Spleen (tissue), 11 donors: ENCODE measurements at regions not wholly inside any gene's neighbourhood (a gene's known extent, or its start where the extent isn't known, plus 50 kb on each side); places are given as distances from the start of the nearest gene placed in this dataset.

ENCODE experiments used
- DNase-seq: peaks from one replicate; pipeline ENCODE4 v3.0.0-alpha.2; 2020
- H3K27ac ChIP-seq, 8 donors: fragments of 200-600 bp; sonication (generic) in 7 of 8; 1 replicate in 4 of 8; 2 replicates in 4 of 8; pipeline versions ENCODE4 v1.5.0 to v1.8.0; 2016 to 2021; ENCODE audit warnings: inconsistent platforms in 4 of 8, mild to moderate bottlenecking in 4 of 8, moderate library complexity in 1 of 8
- H3K27me3 ChIP-seq, 7 donors: fragments of 200-600 bp; sonication (generic) in 6 of 7; replicated peaks in 1 of 7; 1 replicate in 4 of 7; 2 replicates in 3 of 7; pipeline versions ENCODE4 v1.5.0 to v1.8.0; 2016 to 2021; ENCODE audit warnings: inconsistent platforms in 3 of 7, mild to moderate bottlenecking in 1 of 7
- H3K36me3 ChIP-seq, 6 donors: fragments of 200-600 bp; sonication (generic) in 5 of 6; 1 replicate in 4 of 6; 2 replicates in 2 of 6; pipeline versions ENCODE4 v1.5.0 to v1.8.0; 2016 to 2021; ENCODE audit warnings: inconsistent platforms in 2 of 6
- H3K4me1 ChIP-seq, 6 donors: fragments of 200-600 bp; sonication (generic) in 5 of 6; 1 replicate in 3 of 6; 2 replicates in 3 of 6; pipeline versions ENCODE4 v1.5.0 to v1.8.0; 2016 to 2021; ENCODE audit warnings: inconsistent platforms in 3 of 6
- H3K4me3 ChIP-seq, 8 donors: fragments of 200-600 bp; sonication (generic) in 7 of 8; 1 replicate in 4 of 8; 2 replicates in 4 of 8; pipeline versions ENCODE4 v1.5.0 to v1.8.0; 2016 to 2021; ENCODE audit warnings: inconsistent platforms in 4 of 8, mild to moderate bottlenecking in 4 of 8, moderate library complexity in 2 of 8
- H3K9me3 ChIP-seq, 8 donors: fragments of 200-600 bp; sonication (generic) in 7 of 8; 1 replicate in 4 of 8; 2 replicates in 4 of 8; pipeline versions ENCODE4 v1.5.0 to v1.8.0; 2016 to 2021; ENCODE audit warnings: inconsistent platforms in 4 of 8
- CTCF ChIP-seq, 11 experiments: fragments of 200-600 bp in 7 of 11; fragments of 450-650 bp in 4 of 11; sonication (generic) in 4 of 11; IDR thresholded peaks in 8 of 11; conservative IDR thresholded peaks in 3 of 11; 1 replicate in 7 of 11; 2 replicates in 4 of 11; pipeline versions ENCODE4 v1.4.0 to v1.8.0; 2016 to 2021; ENCODE audit warnings: antibody characterized with exemption in 11 of 11, inconsistent platforms in 4 of 11, mild to moderate bottlenecking in 1 of 11
- POLR2A ChIP-seq, 3 donors: fragments of 450-650 bp; IDR thresholded peaks; one replicate each; pipeline ENCODE4 v1.5.1; 2017; ENCODE audit warnings: antibody characterized with exemption in 3 of 3, mild to moderate bottlenecking in 1 of 3
- POLR2AphosphoS5 ChIP-seq, 3 donors: sonication (generic); formaldehyde crosslinking; IDR thresholded peaks; one replicate each; pipeline ENCODE4 v1.5.1; 2017; ENCODE audit warnings: antibody characterized with exemption in 3 of 3
- WGBS, 5 donors: extraction: QIAGEN DNeasy Blood & Tissue Kit in 3 of 5; methylation state at CpG; one replicate each; pipeline versions ENCODE4 v1.1.5 to v1.1.7; 2013 to 2018; 5-methylcytosine and 5-hydroxymethylcytosine counted together
- intact Hi-C: fragments of 100-400 bp; cut with DNase I; formaldehyde crosslinking; loops from one replicate; pipeline ENCODE4 v1.15.0; 2023; ENCODE audit warnings: low total_unique reads
- donor health status: healthy with polysubstance abuse.
- donor health status: DM: no; HTN: no; CAD: no; lungs with moderate emphysema.
- donor health status: DM: no; HTN: no; CAD: no.
- donor health status: Bipolar disorder and iron deficiency.
- donor health status: healthy.
- donor health status: DM: no; HTN: no; CAD: no.
- donor health status: DM: yes; HTN: yes; CAD: no.

GRCh38 chr7:110412614-110413013, 678.3 kb upstream of the LRRN3 start:
- Histone ChIP-seq H3K27me3 (no peaks in the 10 kb centered on the region), H3K27ac (no peak overlapping the region), H3K4me3 (no peak overlapping the region), H3K36me3 (no peaks in the 10 kb centered on the region), H3K4me1 (no peaks in the 10 kb centered on the region), H3K9me3 (peaks cover 0 to 5% (median 0%) of the 10 kb centered on the region in 8 donors)
- WGBS, 5 donors: 58 to 83% (median 63%) methylated on average over 1 of the region's 1 CpG
- intact Hi-C loops: no loop called here
- DNase-seq: no peak
- TF ChIP-seq POLR2A (IDR thresholded peaks at IDR 0.05) (no peak), POLR2AphosphoS5 (IDR thresholded peaks at IDR 0.05) (no peak), CTCF (IDR thresholded peaks at IDR 0.05 in 8 of 11, conservative IDR thresholded peaks at IDR 0.05 in 3 of 11) (no peak)

GRCh38 chr7:110413038-110413437, 677.9 kb upstream of the LRRN3 start:
- no peak overlapping the region for H3K4me3 ChIP-seq
- TF ChIP-seq CTCF (IDR thresholded peaks at IDR 0.05 in 8 of 11, conservative IDR thresholded peaks at IDR 0.05 in 3 of 11) (no peak), POLR2AphosphoS5 (IDR thresholded peaks at IDR 0.05) (no peak), POLR2A (IDR thresholded peaks at IDR 0.05) (no peak)
- peaks cover 0 to 5% (median 0%) of the 10 kb centered on the region in 8 donors for H3K9me3 ChIP-seq
- H3K27ac ChIP-seq: no peak overlapping the region
- H3K36me3 ChIP-seq: no peaks in the 10 kb centered on the region
- H3K4me1 ChIP-seq: no peaks in the 10 kb centered on the region
- no peak for DNase-seq
- intact Hi-C loops: no loop called here
- no peaks in the 10 kb centered on the region for H3K27me3 ChIP-seq

- WGBS, 5 donors: 60 to 79% (median 71%) methylated on average over 2 of the region's 2 CpGs
- no peaks in the 10 kb centered on the region for H3K4me1 ChIP-seq
- intact Hi-C loops: no loop called here
- DNase-seq: no peak
- no peaks in the 10 kb centered on the region for H3K27me3 ChIP-seq
- H3K36me3 ChIP-seq: no peaks in the 10 kb centered on the region
- H3K9me3 ChIP-seq: no peaks in the 10 kb centered on the region
- no peak overlapping the region for H3K27ac ChIP-seq
- H3K4me3 ChIP-seq: no peak overlapping the region
- TF ChIP-seq POLR2AphosphoS5 (IDR thresholded peaks at IDR 0.05) (no peak), CTCF (IDR thresholded peaks at IDR 0.05 in 8 of 11, conservative IDR thresholded peaks at IDR 0.05 in 3 of 11) (no peak), POLR2A (IDR thresholded peaks at IDR 0.05) (no peak)
Observed at GRCh38 chr7:110417611-110418010, 673.3 kb upstream of the LRRN3 start.

GRCh38 chr7:110418659-110419280, 672.2 kb upstream of the LRRN3 start:
- WGBS, 5 donors: 64 to 84% (median 69%) methylated on average over 2 of the region's 2 CpGs
- no peak for TF ChIP-seq CTCF (IDR thresholded peaks at IDR 0.05 in 8 of 11, conservative IDR thresholded peaks at IDR 0.05 in 3 of 11)
- TF ChIP-seq POLR2A (IDR thresholded peaks at IDR 0.05): no peak
- H3K27ac ChIP-seq: no peak overlapping the region

More at GRCh38 chr7:110418659-110419280, 672.2 kb upstream of the LRRN3 start:
- H3K27me3 ChIP-seq: no peaks in the 10 kb centered on the region
- no peak overlapping the region for H3K4me3 ChIP-seq
- no peaks in the 10 kb centered on the region for H3K9me3 ChIP-seq
- no peak for DNase-seq
- no peaks in the 10 kb centered on the region for H3K36me3 ChIP-seq
- H3K4me1 ChIP-seq: no peaks in the 10 kb centered on the region
- intact Hi-C loops: no loop called here
